ENCODE measurements at regions not wholly inside any gene's neighbourhood (a gene's known extent, or its start where the extent isn't known, plus 50 kb on each side); places are given as distances from the start of the nearest gene placed in this dataset.
"Not testable (repeated sequence)": the region's sequence is repeated elsewhere in the genome, so short reads cannot be mapped to it uniquely, and the experiment has no call there.

DNA sequence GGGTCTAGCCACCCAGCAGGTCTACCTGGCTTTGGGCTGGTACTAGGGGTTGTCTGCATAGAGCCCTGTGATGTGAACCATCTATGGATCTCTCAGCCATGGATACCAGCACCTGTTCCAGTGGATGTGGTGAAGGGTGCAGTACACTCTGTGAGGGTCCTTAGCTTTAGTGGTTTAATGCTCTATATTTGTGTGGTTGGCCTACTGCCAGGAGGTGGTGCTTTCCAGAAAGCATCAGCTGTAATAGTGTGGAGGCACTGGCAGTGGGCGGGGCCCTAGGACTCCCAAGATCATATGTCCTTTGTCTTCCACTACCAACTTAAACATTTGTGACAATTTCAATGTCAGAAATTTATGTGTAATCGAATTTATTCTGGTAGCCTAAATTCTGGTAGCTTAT lies 1065.1 kb downstream of the RPIA start:
- not testable (repeated sequence) for DNase-seq (ENCODE audit: low spot score)

GRCh38 chr2:89758332-89759026 lies 1067.0 kb downstream of the RPIA start:
- not testable (repeated sequence) for DNase-seq (ENCODE audit: low spot score)

DNA sequence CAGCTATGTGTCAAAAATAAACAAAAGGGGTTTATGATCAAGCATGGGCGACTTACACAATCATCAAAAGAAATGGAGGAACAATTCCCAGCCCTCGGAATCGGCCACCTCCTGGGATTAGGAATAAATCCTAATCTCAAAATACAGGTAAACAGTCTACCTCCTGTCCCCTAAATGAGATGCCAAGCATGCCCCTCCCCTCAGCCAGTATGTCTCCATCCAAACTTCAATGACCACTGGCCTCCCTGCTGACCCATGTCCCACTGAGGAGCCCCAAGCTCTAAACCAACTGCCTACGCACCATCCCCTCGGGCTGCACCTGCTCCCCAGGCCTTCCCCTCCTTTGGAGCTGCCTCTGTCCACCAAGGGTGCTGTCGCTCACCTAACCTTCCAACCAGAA lies 1069.3 kb downstream of the RPIA start:
- not testable (repeated sequence) for DNase-seq (ENCODE audit: low spot score)

DNA sequence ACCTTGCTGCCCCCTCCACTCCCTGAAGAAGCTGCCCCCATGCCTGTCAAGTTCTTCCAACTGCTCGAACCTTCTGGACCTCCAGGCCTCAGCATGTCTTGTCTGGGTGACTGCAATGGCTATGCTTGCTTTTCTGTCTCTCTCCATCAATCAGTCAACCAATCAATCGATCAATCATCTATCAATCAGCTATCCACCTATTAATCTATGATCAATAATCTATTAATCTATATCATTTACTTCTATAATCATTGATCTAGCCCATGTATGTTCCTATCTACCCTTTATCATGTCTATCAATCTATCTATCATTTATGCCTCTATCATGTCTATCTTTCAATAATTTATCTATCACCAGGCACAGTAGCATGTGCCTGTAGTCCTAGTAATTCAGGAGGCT lies 1069.7 kb downstream of the RPIA start:
- DNase-seq (ENCODE audit: low spot score) = not testable (repeated sequence)

DNA sequence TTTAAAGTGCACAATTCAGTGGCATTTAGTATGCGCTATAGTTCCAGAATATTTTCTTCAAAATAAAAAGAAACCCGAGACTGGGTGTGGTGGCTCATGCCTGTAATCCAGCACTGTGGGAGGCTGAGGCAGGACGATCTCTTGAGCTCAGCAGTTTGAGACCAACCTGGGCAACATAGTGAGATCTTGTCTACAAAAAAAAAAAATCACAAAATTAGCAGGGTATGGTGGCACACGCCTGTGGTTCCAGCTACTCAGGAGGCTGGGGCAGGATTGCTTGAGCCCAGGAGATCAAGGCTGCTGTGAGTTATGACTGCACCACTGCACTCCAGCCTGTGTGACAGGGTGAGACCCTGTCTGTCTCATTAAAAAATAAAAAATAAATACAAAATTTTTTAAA lies 1070.4 kb downstream of the RPIA start:
- not testable (repeated sequence) for DNase-seq (ENCODE audit: low spot score)

DNA sequence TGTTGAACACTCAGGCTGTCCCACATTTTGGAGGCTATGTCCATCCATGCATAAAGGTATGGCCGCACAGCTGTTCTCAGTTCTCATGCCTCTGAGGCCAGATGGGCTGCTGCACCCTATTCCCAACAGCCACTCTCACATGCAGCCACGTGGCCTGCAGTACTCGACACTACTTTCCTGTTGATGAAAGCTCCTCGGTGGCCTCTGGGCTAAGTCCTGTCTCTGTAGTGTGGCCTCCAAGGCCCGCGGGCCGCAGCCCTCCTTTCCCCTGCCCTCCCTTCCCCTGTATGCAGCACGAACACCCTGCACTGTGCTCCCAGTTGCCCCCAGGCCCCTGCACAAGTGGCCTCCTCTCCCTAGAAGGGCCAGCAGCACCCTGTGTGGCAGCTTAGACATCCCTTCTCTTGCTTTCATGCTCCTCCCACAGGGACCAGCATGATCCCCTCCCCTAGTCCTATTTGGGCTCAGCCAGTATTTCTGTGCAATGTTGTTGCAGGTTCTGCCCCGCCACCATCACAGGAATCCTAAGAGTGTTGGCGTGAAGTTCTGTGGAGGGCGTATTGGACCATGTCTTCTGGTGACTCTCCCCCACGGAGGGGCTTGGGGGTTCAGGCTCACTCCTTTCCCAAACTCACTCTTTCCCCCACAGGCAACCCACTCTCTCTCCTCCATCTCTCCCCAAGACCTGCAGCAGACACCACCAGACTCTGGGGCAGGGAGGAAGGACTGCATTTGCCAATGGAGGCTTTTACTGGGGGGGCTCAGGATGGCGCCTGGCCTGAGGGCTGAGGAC lies 1071.2 kb downstream of the RPIA start:
- not testable (repeated sequence) for DNase-seq (ENCODE audit: low spot score)

- peak; percentile 30 for DNase-seq (ENCODE audit: low spot score)
Measured at GRCh38 chr2:89763254-89763580, 1071.7 kb downstream of the RPIA start.

- no peak for DNase-seq (ENCODE audit: low spot score)
Measured at GRCh38 chr2:89763581-89764485, 1072.4 kb downstream of the RPIA start.

- not testable (repeated sequence) for DNase-seq (ENCODE audit: low spot score)
Measured at GRCh38 chr2:89764571-89765360, 1073.3 kb downstream of the RPIA start.

DNA sequence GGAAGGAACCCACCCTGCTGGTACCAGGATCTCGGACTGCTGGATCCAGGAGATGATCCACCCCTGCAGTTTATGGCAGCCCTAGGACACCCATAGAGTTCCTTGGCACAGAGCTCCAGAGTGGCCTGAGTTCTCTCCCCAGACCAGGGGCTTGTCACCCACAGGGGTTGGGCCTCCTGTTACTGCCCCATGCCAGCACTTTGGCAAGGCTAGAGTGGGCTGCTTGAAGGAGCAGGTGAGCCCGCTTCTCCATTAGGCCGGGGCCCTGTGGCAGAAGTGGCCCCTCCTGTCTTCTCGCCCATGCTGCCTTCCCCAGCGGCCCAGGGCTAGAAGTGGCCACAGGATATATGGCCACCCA lies 1073.9 kb downstream of the RPIA start:
- not testable (repeated sequence) for DNase-seq (ENCODE audit: low spot score)

DNA sequence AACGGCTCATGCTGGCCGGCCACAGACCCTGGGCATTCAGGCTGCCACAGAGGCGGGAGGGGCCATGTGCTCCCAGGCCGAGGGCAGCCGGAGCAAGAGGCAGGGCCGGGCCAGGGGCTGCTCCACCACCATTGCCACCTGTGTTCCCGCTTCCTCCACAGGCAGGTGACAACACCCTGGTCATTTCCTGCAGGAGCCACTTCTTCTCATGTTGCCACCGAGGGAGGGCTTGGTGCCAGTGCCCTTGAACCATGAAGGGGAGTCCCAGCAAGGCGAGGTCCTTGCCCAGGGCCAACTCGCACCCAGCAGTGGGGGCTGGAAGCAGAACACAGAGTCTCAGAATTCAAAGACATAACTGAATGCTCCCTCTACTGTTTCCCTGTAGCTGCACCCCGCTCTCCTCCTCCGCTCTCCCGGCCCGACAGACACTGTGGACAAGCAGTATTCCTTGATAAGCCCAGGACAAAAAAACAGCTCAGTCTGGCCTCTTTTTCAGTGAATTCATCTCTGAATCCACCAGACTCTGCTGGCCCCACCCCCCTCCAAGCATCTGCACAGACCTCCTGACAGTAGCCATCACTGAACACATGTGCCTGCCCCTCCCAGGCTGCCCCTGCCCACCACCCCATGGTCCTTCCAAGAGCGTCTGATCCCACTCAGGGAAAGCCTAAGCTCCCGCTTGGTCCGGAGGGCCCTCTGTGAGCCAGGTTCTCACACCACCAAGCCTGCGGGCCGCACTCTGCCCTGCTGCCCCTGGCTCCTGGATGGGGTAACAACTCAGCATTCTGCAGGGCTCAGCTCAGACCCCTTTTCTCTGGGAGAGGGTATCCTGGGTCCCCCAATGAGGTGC lies 1074.9 kb downstream of the RPIA start:
- not testable (repeated sequence) for DNase-seq (ENCODE audit: low spot score)

DNA sequence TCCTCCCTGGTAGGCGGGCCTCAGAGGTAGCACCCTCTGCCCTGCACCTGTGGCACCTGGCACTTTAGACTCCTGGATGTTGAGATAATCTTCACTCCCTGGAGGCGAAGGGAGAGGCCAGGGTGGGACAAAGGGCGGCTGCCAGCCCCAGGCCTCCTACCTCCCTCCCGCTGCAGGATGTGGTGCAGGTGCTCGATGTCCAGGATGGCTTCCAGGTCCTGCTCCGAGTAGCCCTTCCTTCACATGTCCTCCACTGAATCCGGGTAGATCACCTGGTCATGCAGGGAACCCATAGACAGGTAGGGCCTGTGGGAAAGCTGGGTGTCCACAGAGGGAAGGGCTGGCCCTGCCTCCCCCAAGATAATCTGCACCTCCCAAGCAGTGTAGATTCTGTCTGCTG lies 1075.6 kb downstream of the RPIA start:
- not testable (repeated sequence) for DNase-seq (ENCODE audit: low spot score)

DNA sequence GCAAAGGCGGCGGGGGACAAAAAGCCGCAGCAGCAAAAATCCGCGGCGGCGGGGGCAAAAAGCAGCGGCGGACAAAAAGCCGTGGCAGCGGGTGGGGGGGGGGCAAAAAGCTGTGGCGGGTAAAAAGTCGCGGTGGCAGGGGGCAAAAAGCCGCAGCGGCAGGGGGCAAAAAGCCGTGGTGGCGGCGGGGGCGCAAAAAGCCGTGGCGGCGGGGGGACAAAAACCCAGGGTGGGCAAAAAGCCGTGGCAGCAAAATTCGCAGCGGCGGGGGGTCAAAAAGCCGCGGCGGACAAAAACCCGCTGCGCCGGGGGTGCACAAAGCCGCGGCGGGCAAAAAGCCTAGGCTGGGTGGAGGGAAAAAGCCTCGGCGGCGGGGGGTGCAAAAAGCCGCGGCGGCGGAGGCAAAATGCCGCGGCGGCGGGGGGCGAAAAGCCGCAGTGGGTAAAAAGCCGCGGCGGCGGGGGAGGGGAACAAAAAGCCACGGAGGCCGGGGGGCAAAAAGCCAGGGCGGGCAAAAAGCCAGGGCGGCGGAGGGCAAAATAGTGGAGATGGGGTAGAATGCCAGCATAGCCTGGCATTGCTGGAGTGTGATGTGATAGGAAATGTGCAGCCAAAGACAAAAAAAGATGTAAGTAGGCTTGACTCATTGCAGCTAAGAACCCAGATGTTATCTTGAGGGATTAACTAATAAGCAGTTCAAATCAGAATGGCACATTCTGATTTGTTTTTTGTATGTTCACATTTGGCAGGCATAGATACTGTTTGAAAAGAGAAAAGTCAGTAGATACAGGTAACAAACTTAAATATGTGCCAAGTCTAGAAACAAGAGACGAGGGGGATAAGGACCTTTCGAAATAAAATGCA lies 1076.3 kb downstream of the RPIA start:
- no peak for DNase-seq (ENCODE audit: low spot score)

GRCh38 chr2:89775885-89776284 lies 1084.4 kb downstream of the RPIA start:
- DNase-seq (ENCODE audit: low spot score) = no peak

- DNase-seq (ENCODE audit: low spot score) = no peak
Measured at GRCh38 chr2:89780318-89780717, 1088.8 kb downstream of the RPIA start.

DNA sequence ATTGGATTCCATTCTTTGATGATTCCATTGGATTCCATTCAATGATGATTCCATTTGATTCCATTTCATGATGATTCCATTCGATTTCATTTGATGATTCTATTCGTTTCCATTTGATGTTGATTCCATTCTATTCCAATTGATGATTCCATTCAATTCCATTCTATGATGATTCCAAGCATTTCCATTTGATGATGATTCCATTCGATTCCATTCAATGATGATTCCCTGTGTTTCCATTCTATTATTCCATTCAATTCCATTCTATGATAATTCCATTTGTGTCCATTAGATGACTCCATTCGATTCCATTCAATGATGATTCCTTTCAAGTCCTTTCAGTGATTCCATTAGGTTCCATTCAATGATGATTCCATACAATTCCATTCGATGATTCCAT lies 1090.5 kb downstream of the RPIA start:
- DNase-seq (ENCODE audit: low spot score) = no peak

DNA sequence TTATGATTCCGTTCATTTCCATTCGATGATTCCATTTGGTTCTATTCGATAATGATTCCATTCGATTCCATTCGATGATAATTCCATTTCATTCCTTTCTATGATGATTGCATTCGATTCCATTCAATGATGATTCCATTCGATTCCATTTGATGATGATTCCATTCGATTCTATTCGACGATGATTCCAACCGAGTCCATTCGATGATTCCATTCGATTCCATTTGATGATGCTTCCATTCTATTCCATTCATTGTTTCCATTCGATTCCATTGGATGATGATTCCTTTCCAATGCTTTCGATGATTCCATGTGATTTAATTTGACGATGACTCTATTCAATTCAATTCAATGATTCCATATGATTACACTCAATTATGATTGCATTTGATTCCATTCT lies 1093.5 kb downstream of the RPIA start:
- no peak for DNase-seq (ENCODE audit: low spot score)

- DNase-seq (ENCODE audit: low spot score) = not testable (repeated sequence)
Measured at GRCh38 chr2:89785528-89785927, 1094.1 kb downstream of the RPIA start.

DNA sequence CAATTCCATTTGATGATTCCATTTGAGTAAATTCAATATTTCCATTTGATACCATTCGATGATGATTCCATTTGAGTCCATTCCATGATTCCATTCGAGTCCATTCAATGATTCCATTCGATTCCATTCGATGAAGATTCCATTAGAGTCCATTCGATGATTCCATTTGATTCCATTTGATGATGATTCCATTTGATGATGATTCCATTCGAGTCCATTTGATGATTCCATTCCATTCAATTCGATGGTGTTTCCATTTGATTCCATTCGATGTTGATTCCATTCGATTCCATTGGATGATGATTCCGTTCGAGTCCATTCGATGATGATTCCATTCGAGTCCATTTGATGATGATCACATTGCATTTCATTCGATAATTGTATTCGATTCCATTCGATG lies 1095.2 kb downstream of the RPIA start:
- not testable (repeated sequence) for DNase-seq (ENCODE audit: low spot score)

Measured in SK-N-DZ (cell line).